ENCODE measurements at regions not wholly inside any gene's neighbourhood (a gene's known extent, or its start where the extent isn't known, plus 50 kb on each side); places are given as distances from the start of the nearest gene placed in this dataset.

GRCh38 chr2:55102056-55102812 is 52.0 kb upstream of the RTN4 start:
- DNase-seq (ENCODE audit: low read depth) = no peak

- no peak for DNase-seq (ENCODE audit: low read depth)
Observed at GRCh38 chr2:55101466-55101865, 51.2 kb upstream of the RTN4 start.

- no peak for DNase-seq (ENCODE audit: low read depth)
Observed at GRCh38 chr2:55099878-55100820, 49.9 kb upstream of the RTN4 start.
